Neuronal stem cell (in vitro differentiated cells): ENCODE measurements at regions not wholly inside any gene's neighbourhood (a gene's known extent, or its start where the extent isn't known, plus 50 kb on each side); places are given as distances from the start of the nearest gene placed in this dataset.

Experiments
- DNase-seq: peaks from one replicate; pipeline ENCODE4 v3.0.0-alpha.2; 2013; ENCODE audit warnings: low spot score
- H2AFZ ChIP-seq: one replicate; pipeline ENCODE4 v1.6.1; 2013; ENCODE audit warnings: mild to moderate bottlenecking, low read length, inconsistent platforms
- H2AK5ac ChIP-seq: 2 replicates; pipeline ENCODE4 v1.6.1; 2013; ENCODE audit warnings: low read depth, mild to moderate bottlenecking, inconsistent platforms, low read length, moderate library complexity, mixed read lengths
- H2BK120ac ChIP-seq: 2 replicates; pipeline ENCODE4 v1.6.1; 2013; ENCODE audit warnings: low read depth, mild to moderate bottlenecking, inconsistent platforms, low read length, moderate library complexity, mixed read lengths
- H2BK12ac ChIP-seq: one replicate; pipeline ENCODE4 v1.6.1; 2013; ENCODE audit warnings: low read length, inconsistent platforms
- H2BK15ac ChIP-seq: 2 replicates; pipeline ENCODE4 v1.6.1; 2013; ENCODE audit warnings: mild to moderate bottlenecking, low read length, inconsistent platforms, mixed read lengths
- H2BK5ac ChIP-seq: one replicate; pipeline ENCODE4 v1.6.1; 2013; ENCODE audit warnings: inconsistent platforms, mild to moderate bottlenecking, low read length, moderate library complexity
- H3K14ac ChIP-seq: one replicate; pipeline ENCODE4 v1.6.1; 2013; ENCODE audit warnings: low read length, inconsistent platforms
- H3K18ac ChIP-seq: 2 replicates; pipeline ENCODE4 v1.6.1; 2013; ENCODE audit warnings: low read length, inconsistent platforms
- H3K23ac ChIP-seq: 2 replicates; pipeline ENCODE4 v1.6.1; 2013; ENCODE audit warnings: low read depth, mild to moderate bottlenecking, mixed read lengths, low read length, inconsistent platforms; ENCODE audit not compliant: poor library complexity
- H3K27ac ChIP-seq: replicated peaks from 3 replicates; pipeline ENCODE4 v1.5.1; 2013; ENCODE audit warnings: low read length, inconsistent platforms
- H3K27me3 ChIP-seq, 3 experiments: 2 replicates each; pipeline ENCODE4 v1.6.1; 2013; ENCODE audit warnings: low read length in 3 of 3, mild to moderate bottlenecking in 2 of 3, inconsistent platforms in 1 of 3, low read depth in 1 of 3, mixed read lengths in 1 of 3, moderate library complexity in 1 of 3; ENCODE audit not compliant: control insufficient read depth in 3 of 3, insufficient read depth in 3 of 3
- H3K36me3 ChIP-seq, 2 donors: replicated peaks in 1 of 2; 2 replicates each; pipeline ENCODE4 v1.6.1; 2013; ENCODE audit warnings: low read length in 2 of 2; ENCODE audit not compliant: control insufficient read depth in 2 of 2, insufficient read depth in 2 of 2
- H3K4ac ChIP-seq: 2 replicates; pipeline ENCODE4 v1.6.1; 2013; ENCODE audit warnings: inconsistent platforms, mild to moderate bottlenecking, low read length, moderate library complexity
- H3K4me1 ChIP-seq, 2 donors: 1 replicate in 1 of 2; 2 replicates in 1 of 2; pipeline ENCODE4 v1.6.1; 2013; ENCODE audit warnings: low read length in 2 of 2, low read depth in 1 of 2; ENCODE audit not compliant: control insufficient read depth in 2 of 2, insufficient read depth in 1 of 2
- H3K4me2 ChIP-seq: one replicate; pipeline ENCODE4 v1.6.1; 2013; ENCODE audit warnings: mild to moderate bottlenecking, low read length, inconsistent platforms; ENCODE audit not compliant: insufficient read depth, poor library complexity, severe bottlenecking
- H3K4me3 ChIP-seq, 2 donors: 2 replicates each; pipeline ENCODE4 v1.5.1; 2013; ENCODE audit warnings: low read length in 2 of 2, mild to moderate bottlenecking in 2 of 2, inconsistent platforms in 1 of 2, moderate library complexity in 1 of 2
- H3K79me1 ChIP-seq: one replicate; pipeline ENCODE4 v1.6.1; 2013; ENCODE audit warnings: low read depth, mild to moderate bottlenecking, inconsistent platforms, low read length, moderate library complexity
- H3K9ac ChIP-seq: one replicate; pipeline ENCODE4 v1.6.1; 2013; ENCODE audit warnings: mild to moderate bottlenecking, low read depth, low read length, inconsistent platforms; ENCODE audit not compliant: poor library complexity
- H3K9me3 ChIP-seq, 2 donors: replicated peaks in 1 of 2; 2 replicates each; pipeline versions ENCODE3 to v1.6.1; 2013; ENCODE audit warnings: low read length in 2 of 2, mild to moderate bottlenecking in 2 of 2, inconsistent platforms in 1 of 2, low read depth in 1 of 2, mixed read lengths in 1 of 2, moderate library complexity in 1 of 2; ENCODE audit not compliant: control insufficient read depth in 2 of 2, insufficient read depth in 1 of 2
- H4K8ac ChIP-seq: one replicate; pipeline ENCODE4 v1.6.1; 2013; ENCODE audit warnings: low read depth, mild to moderate bottlenecking, inconsistent platforms, low read length, moderate library complexity
- H4K91ac ChIP-seq: one replicate; pipeline ENCODE4 v1.6.1; 2013; ENCODE audit warnings: low read length, low read depth, mild to moderate bottlenecking, inconsistent platforms; ENCODE audit not compliant: poor library complexity
- WGBS, 2 donors: extraction: QIAGEN DNeasy Blood & Tissue Kit; methylation state at CpG; one replicate each; pipeline ENCODE4 v1.1.7; 2013; ENCODE audit warnings: missing lambda C conversion rate in 2 of 2, mixed read lengths in 1 of 2; ENCODE audit not compliant: insufficient read length in 2 of 2, insufficient replicate concordance in 1 of 2; ENCODE audit errors: extremely low coverage in 2 of 2; 5-methylcytosine and 5-hydroxymethylcytosine counted together

DNA sequence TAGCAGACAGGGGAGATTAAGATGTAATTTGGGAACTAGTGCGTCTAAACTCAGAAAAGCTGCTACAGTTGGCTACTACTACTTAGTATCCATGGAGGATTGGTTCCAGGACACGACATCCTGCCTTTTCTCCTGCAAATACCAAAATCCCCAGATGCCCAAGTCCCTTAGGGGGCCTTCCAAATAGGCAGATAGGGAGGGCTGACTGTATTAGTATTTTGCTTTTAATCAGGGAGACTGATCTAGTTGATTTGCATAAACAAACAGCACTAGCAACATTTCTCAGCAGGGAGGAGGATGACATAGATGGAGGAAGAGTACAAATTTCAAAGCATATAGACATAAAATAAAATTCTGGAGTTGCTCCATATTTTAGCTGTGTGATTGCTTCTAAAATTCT, 621.6 kb upstream of the GOT2 start:
- Histone ChIP-seq H3K79me1 (no peaks in the 10 kb centered on the region), H3K36me3 (no peaks in the 10 kb centered on the region), H3K27ac (no peak overlapping the region), H2AK5ac (no peak overlapping the region), H3K4me3 (no peak overlapping the region), H4K8ac (no peak overlapping the region), H3K4ac (no peak overlapping the region), H3K14ac (no peak overlapping the region), H3K4me1 (peaks cover 0 to 3% of the 10 kb centered on the region in 2 donors), H3K9ac (no peak overlapping the region), H2BK5ac (no peak overlapping the region), H3K27me3 (no peaks in the 10 kb centered on the region), H3K4me2 (no peak overlapping the region), H3K23ac (no peak overlapping the region), H2BK12ac (no peak overlapping the region), H4K91ac (no peak overlapping the region), H2AFZ (no peak overlapping the region), H2BK15ac (no peak overlapping the region), H3K9me3 (no peaks in the 10 kb centered on the region), H3K18ac (no peak overlapping the region), H2BK120ac (no peak overlapping the region)
- no peak for DNase-seq
- WGBS, 2 donors = no CpG with 5 or more reads among the region's 2 CpGs

- Histone ChIP-seq H2BK12ac (no peak overlapping the region), H3K4me2 (no peak overlapping the region), H4K91ac (no peak overlapping the region), H3K79me1 (no peaks in the 10 kb centered on the region), H3K4ac (no peak overlapping the region), H3K27me3 (no peaks in the 10 kb centered on the region), H2BK15ac (no peak overlapping the region), H3K4me1 (no peaks in the 10 kb centered on the region), H3K14ac (no peak overlapping the region), H3K18ac (no peak overlapping the region), H2AK5ac (no peak overlapping the region), H3K9me3 (no peaks in the 10 kb centered on the region), H3K9ac (no peak overlapping the region), H2BK5ac (no peak overlapping the region), H2BK120ac (no peak overlapping the region), H4K8ac (no peak overlapping the region), H3K4me3 (no peak overlapping the region), H3K36me3 (no peaks in the 10 kb centered on the region), H3K27ac (no peak overlapping the region), H2AFZ (no peak overlapping the region), H3K23ac (no peak overlapping the region)
- DNase-seq = no peak
- no CpG with 5 or more reads among the region's 6 CpGs for WGBS, 2 donors
These were observed 617.3 kb upstream of the GOT2 start for GRCh38 chr16:59351305-59351903.

DNA sequence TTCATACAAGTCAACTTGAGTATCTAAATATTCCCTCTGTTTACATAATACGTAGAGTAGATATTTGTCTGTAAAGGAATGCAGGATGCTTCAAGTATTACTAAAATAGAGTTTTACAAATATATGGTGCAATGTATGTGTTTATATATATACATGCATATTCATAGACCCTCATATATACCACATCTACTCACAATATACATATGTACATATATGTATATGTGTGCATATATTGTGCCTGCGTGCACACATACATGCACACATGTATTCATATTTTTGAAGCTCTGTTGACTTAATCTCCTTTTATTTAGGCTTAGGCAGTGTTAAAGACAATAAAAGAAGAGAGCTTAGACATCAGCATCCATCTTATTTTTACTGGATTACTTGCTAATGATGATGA, 616.6 kb upstream of the GOT2 start:
- Histone ChIP-seq H3K23ac (no peak overlapping the region), H2BK120ac (no peak overlapping the region), H3K4me1 (no peaks in the 10 kb centered on the region), H3K79me1 (no peaks in the 10 kb centered on the region), H3K9ac (no peak overlapping the region), H3K4me3 (no peak overlapping the region), H3K14ac (no peak overlapping the region), H2BK12ac (no peak overlapping the region), H3K27me3 (no peaks in the 10 kb centered on the region), H3K4ac (no peak overlapping the region), H2AFZ (no peak overlapping the region), H3K4me2 (no peak overlapping the region), H3K36me3 (no peaks in the 10 kb centered on the region), H3K27ac (no peak overlapping the region), H4K8ac (no peak overlapping the region), H3K18ac (no peak overlapping the region), H3K9me3 (no peaks in the 10 kb centered on the region), H4K91ac (no peak overlapping the region), H2AK5ac (no peak overlapping the region), H2BK15ac (no peak overlapping the region), H2BK5ac (no peak overlapping the region)
- WGBS, 2 donors = no CpG with 5 or more reads among the region's 2 CpGs
- DNase-seq = no peak

DNA sequence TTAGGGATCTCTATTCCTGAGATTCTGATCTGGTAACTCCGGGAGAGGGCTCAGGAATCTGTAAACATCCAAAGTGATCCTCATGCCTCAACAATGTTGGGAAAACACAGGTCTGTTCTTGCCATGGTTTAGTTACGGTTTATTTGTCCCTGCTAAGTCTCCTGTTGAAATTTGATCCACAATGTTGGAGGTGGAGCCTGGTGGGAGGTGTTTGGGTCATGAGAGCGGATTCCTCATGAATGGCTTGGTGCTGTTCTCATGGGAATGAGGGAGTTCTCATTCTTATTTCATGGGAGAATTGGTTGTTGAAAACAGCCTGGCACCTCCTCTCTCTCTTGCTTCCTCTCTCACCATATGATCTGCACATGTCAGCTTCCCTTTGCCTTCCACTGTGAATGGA, 608.6 kb upstream of the GOT2 start:
- H3K4ac ChIP-seq = no peak overlapping the region
- H2BK15ac ChIP-seq = no peak overlapping the region
- no peaks in the 10 kb centered on the region for H3K79me1 ChIP-seq
- H2AFZ ChIP-seq = no peak overlapping the region
- H3K9ac ChIP-seq = no peak overlapping the region
- H3K4me2 ChIP-seq = no peak overlapping the region
- no peak overlapping the region for H3K18ac ChIP-seq
- no peak overlapping the region for H2BK120ac ChIP-seq
- no peak overlapping the region for H2BK5ac ChIP-seq
- no peaks in the 10 kb centered on the region for H3K9me3 ChIP-seq
- H4K91ac ChIP-seq = no peak overlapping the region
- H2BK12ac ChIP-seq = no peak overlapping the region
- WGBS, 2 donors = no CpG with 5 or more reads among the region's 3 CpGs
- DNase-seq = no peak
- peaks cover 0 to 2% of the 10 kb centered on the region in 2 donors for H3K4me1 ChIP-seq
- H3K23ac ChIP-seq = no peak overlapping the region
- H3K4me3 ChIP-seq = no peak overlapping the region
- H4K8ac ChIP-seq = no peak overlapping the region
- no peak overlapping the region for H3K27ac ChIP-seq
- H3K14ac ChIP-seq = no peak overlapping the region
- H3K27me3 ChIP-seq = no peaks in the 10 kb centered on the region
- no peaks in the 10 kb centered on the region for H3K36me3 ChIP-seq
- no peak overlapping the region for H2AK5ac ChIP-seq
